ENCODE measurements at regions not wholly inside any gene's neighbourhood (a gene's known extent, or its start where the extent isn't known, plus 50 kb on each side); places are given as distances from the start of the nearest gene placed in this dataset.

- Histone ChIP-seq H3K4me2 (ENCODE audit: insufficient read depth in 1 of 2, low read depth in 2 of 2, low read length in 2 of 2) (no peak overlapping the region), H2AK5ac (ENCODE audit: low read depth, low read length) (no peak overlapping the region), H3K18ac (ENCODE audit: extremely low read depth, low read length) (no peak overlapping the region), H4K5ac (ENCODE audit: insufficient read length, low read depth, low read length) (no peak overlapping the region), H2BK5ac (ENCODE audit: low read depth, low read length) (no peak overlapping the region), H3K36me3 (ENCODE audit: control insufficient read depth in 2 of 4, insufficient read depth in 4 of 4, low read length in 3 of 4) (no peaks in the 10 kb centered on the region), H2BK120ac (replicated peaks; ENCODE audit: low read depth, low read length) (no peak overlapping the region), H3K79me1 (ENCODE audit: low read depth, low read length) (no peaks in the 10 kb centered on the region), H3K79me2 (ENCODE audit: control insufficient read depth in 1 of 2, insufficient read depth in 2 of 2, low read length in 2 of 2) (no peaks in the 10 kb centered on the region), H3K4ac (replicated peaks; ENCODE audit: insufficient read length, low read depth, low read length) (no peak overlapping the region), H4K20me1 (replicated peaks in 1 of 2; ENCODE audit: control insufficient read depth in 1 of 2, insufficient read depth in 2 of 2, low read length in 2 of 2) (no peaks in the 10 kb centered on the region), H3K4me1 (replicated peaks in 1 of 4; ENCODE audit: control insufficient read depth in 3 of 4, insufficient read depth in 4 of 4, low read length in 3 of 4) (no peaks in the 10 kb centered on the region), H3K23me2 (ENCODE audit: low read depth, low read length) (no peaks in the 10 kb centered on the region), H2BK12ac (ENCODE audit: low read depth, low read length) (no peak overlapping the region), H2BK15ac (ENCODE audit: low read length) (no peak overlapping the region), H2AFZ (ENCODE audit: low read length) (no peak overlapping the region; the same call in 1 of the 2 replicates), H3K23ac (ENCODE audit: insufficient read length) (no peak overlapping the region), H3K14ac (ENCODE audit: insufficient read length) (no peak overlapping the region), H3K27me3 (replicated peaks in 1 of 4; ENCODE audit: control insufficient read depth in 3 of 4, extremely low read depth in 1 of 4, insufficient read depth in 3 of 4, low read length in 3 of 4) (no peaks in the 10 kb centered on the region; a peak in 1 of 7 replicates), H3K9me3 (ENCODE audit: insufficient read depth in 2 of 2, low read depth in 1 of 2, low read length in 1 of 2) (peaks cover 6 to 7% of the 10 kb centered on the region in 2 experiments; a peak in 2 of 4 replicates), H3K27ac (ENCODE audit: low read depth, low read length) (no peak overlapping the region), H2BK20ac (ENCODE audit: low read length) (no peak overlapping the region), H3K56ac (replicated peaks; ENCODE audit: insufficient read length, low read depth, low read length) (no peak overlapping the region), H3K4me3 (ENCODE audit: extremely low read depth in 1 of 4, insufficient read depth in 2 of 4, low read depth in 3 of 4, low read length in 4 of 4) (no peak overlapping the region), H3K9ac (replicated peaks in 1 of 4; ENCODE audit: extremely low read depth in 1 of 4, low read depth in 3 of 4, low read length in 3 of 4) (no peak overlapping the region), H4K8ac (ENCODE audit: extremely low read depth, insufficient read depth, low read length) (no peak overlapping the region), H4K91ac (replicated peaks; ENCODE audit: insufficient read length, low read length) (no peak overlapping the region)
- no peak for DNase-seq (ENCODE audit: low read depth in 1 of 2, low spot score in 2 of 2)
- ChIA-PET POLR2A (ENCODE audit: partially characterized antibody) (no interaction called here), CTCF (ENCODE audit: partially characterized antibody) (no interaction called here)
- 95% methylated on average over 8 of the region's 8 CpGs; no CpG with 5 or more reads in 1 of the 2 experiments for WGBS, 2 experiments (ENCODE audit: extremely low coverage in 1 of 2, insufficient coverage in 1 of 2, insufficient read length in 1 of 2, insufficient replicate concordance in 2 of 2, low coverage in 1 of 2, low lambda C conversion rate in 2 of 2, missing lambda C conversion rate in 1 of 2)
- FAIRE-seq: no peak
- TF ChIP-seq GABPA (IDR thresholded peaks at IDR 0.05; ENCODE audit: borderline replicate concordance, insufficient read depth, low read length) (no peak), CTBP2 (IDR thresholded peaks at IDR 0.05; ENCODE audit: borderline replicate concordance, insufficient read depth, insufficient read length, low read length) (no peak), CEBPB (IDR thresholded peaks at IDR 0.05; ENCODE audit: low read depth, low read length) (no peak), JUN (IDR thresholded peaks at IDR 0.05; ENCODE audit: low read depth, low read length) (no peak), TCF12 (IDR thresholded peaks at IDR 0.05; ENCODE audit: low read depth, low read length) (no peak), BCL11A (IDR thresholded peaks at IDR 0.05; ENCODE audit: low read depth in 2 of 2, low read length in 2 of 2) (no peak), RXRA (IDR thresholded peaks at IDR 0.05; ENCODE audit: insufficient read depth, low read depth, low read length) (no peak), RFX5 (IDR thresholded peaks at IDR 0.05; ENCODE audit: borderline replicate concordance, low read depth, low read length) (no peak), SIRT6 (IDR thresholded peaks at IDR 0.05; ENCODE audit: low read length) (no peak), EGR1 (IDR thresholded peaks at IDR 0.05; ENCODE audit: borderline replicate concordance, low read depth, low read length) (no peak), GTF2F1 (IDR thresholded peaks at IDR 0.05; ENCODE audit: borderline replicate concordance, low read depth, low read length) (no peak), TAF7 (optimal IDR thresholded peaks at IDR 0.05; ENCODE audit: borderline replicate concordance, low read depth, low read length) (no peak), SP4 (IDR thresholded peaks at IDR 0.05; ENCODE audit: low read length) (no peak), TAF1 (IDR thresholded peaks at IDR 0.05; ENCODE audit: low read depth, low read length) (no peak), SIN3A (conservative IDR thresholded peaks at IDR 0.05 in 1 of 2, IDR thresholded peaks at IDR 0.05 in 1 of 2; ENCODE audit: low read depth in 1 of 2, low read length in 2 of 2) (no peak)
Observed at GRCh38 chr20:60403105-60403741, 445.0 kb downstream of the CDH26 start.

Measured in H1 (cell line).